ENCODE measurements at regions not wholly inside any gene's neighbourhood (a gene's known extent, or its start where the extent isn't known, plus 50 kb on each side); places are given as distances from the start of the nearest gene placed in this dataset.

DNA sequence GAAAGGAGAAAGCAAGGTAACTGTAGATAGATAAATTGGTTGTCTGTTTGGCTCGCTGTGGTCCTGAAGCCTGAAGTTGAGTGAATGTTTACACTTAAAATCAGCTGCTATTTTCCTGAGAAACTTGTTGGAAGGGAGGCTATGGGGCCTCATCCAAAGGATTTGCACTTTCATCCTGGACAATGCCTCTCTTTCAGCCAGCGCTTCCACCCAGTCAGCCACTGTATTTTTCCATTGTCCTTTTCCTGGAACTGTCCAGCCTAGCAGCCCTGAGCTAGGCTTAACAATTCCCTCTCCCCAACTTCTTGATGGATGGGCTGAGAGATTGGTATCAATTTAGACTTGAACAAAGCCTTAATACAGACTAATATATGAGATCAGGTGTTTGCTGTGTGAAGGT lies 429.2 kb downstream of the DMAC1 start:
- in situ Hi-C loops (cut with HindIII; ENCODE audit: low sequenced_read_pairs): no loop called here

DNA sequence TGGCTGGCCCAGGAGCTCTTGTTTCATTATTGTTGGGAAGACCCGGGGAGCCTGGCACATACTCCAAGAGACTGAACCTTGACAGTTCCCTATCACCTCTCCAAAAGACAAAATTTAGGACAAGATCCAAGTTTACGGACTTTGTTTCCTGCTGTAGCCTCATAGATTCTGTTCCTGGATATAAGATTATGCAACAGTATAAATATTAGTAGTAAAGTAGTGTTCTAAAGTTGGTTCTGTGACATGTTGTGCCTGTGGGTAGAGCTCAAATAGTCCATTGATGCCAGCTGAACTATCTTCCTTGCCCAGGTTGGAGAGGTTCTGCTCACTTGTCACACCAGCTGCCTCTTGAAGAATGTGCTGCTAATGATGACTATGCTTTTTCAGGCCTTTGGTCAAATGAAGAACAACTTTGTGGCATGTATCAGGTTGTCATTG lies 430.2 kb downstream of the DMAC1 start:
- no peak for DNase-seq (ENCODE audit: low read depth)
- no peak overlapping the region for H3K4me3 ChIP-seq (ENCODE audit: low read depth, low read length)
- in situ Hi-C loops (cut with HindIII; ENCODE audit: low sequenced_read_pairs): no loop called here
- TF ChIP-seq CTCF (IDR thresholded peaks at IDR 0.05; ENCODE audit: low read depth, low read length, missing control alignments): no peak

More for the DNA sequence above, 429.2 kb downstream of the DMAC1 start:
- TF ChIP-seq CTCF (IDR thresholded peaks at IDR 0.05; ENCODE audit: low read depth, low read length, missing control alignments): no peak
- H3K4me3 ChIP-seq (ENCODE audit: low read depth, low read length): no peak overlapping the region
- DNase-seq (ENCODE audit: low read depth): no peak

DNA sequence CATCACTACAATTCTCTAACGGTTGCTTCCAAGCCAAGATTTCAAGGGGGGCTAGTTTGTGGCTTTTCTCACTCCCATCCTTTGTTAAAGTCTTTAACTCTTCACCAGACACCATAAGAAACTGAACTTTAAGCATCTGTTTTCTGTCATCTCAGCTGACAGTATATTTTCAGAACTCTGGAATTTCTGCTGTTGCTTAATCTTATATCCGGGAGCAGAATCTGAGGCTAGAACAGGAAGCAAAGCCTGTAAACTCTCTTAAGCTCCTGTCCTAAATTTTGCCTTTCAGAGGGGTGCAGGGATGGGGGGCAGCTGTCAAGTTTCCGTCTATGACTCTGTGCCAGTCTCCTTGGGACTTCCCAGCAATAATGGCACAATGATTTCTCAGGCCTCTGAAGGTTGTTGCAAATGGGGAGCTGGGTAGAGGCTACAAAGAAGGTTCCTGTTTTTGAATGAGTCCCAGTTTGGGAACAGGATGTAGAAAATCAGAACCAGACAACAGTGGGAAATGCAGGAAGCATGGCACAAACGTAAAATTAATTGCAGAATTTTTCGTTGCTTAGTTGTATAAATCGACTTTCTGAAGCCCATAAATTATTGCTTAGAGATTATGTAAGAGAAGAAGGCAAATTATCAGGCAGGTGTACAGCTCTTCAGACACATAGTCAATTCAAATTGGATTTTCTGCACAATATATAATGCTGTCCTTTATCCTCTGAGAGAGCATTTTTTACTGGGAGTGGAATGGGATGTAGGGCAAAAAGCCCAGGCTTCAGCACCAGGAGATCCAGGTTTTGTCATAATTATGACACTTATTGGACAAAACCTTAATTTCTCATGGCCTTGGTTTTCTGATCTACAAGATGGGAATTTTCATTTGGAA lies 430.9 kb downstream of the DMAC1 start:
- H3K4me3 ChIP-seq (ENCODE audit: low read depth, low read length): no peak overlapping the region
- TF ChIP-seq CTCF (IDR thresholded peaks at IDR 0.05; ENCODE audit: low read depth, low read length, missing control alignments): no peak
- DNase-seq (ENCODE audit: low read depth): peak; percentile 33
- in situ Hi-C loops (cut with HindIII; ENCODE audit: low sequenced_read_pairs): no loop called here

GRCh38 chr9:7367726-7368125 lies 431.9 kb downstream of the DMAC1 start:
- H3K4me3 ChIP-seq (ENCODE audit: low read depth, low read length): no peak overlapping the region
- TF ChIP-seq CTCF (IDR thresholded peaks at IDR 0.05; ENCODE audit: low read depth, low read length, missing control alignments): no peak
- in situ Hi-C loops (cut with HindIII; ENCODE audit: low sequenced_read_pairs): no loop called here
- no peak for DNase-seq (ENCODE audit: low read depth)

- TF ChIP-seq CTCF (IDR thresholded peaks at IDR 0.05; ENCODE audit: low read depth, low read length, missing control alignments): no peak
- in situ Hi-C loops (cut with HindIII; ENCODE audit: low sequenced_read_pairs): no loop called here
- no peak overlapping the region for H3K4me3 ChIP-seq (ENCODE audit: low read depth, low read length)
- no peak for DNase-seq (ENCODE audit: low read depth)
These were observed 433.5 kb downstream of the DMAC1 start for GRCh38 chr9:7366121-7366520.

- DNase-seq (ENCODE audit: low read depth): no peak
- no peak for TF ChIP-seq CTCF (IDR thresholded peaks at IDR 0.05; ENCODE audit: low read depth, low read length, missing control alignments)
- in situ Hi-C loops (cut with HindIII; ENCODE audit: low sequenced_read_pairs): no loop called here
- H3K4me3 ChIP-seq (ENCODE audit: low read depth, low read length): no peak overlapping the region
These were observed 435.7 kb downstream of the DMAC1 start for GRCh38 chr9:7363777-7364477.

Measured in astrocyte of the cerebellum (primary cell).